SK-N-SH (cell line): ENCODE measurements at regions not wholly inside any gene's neighbourhood (a gene's known extent, or its start where the extent isn't known, plus 50 kb on each side); places are given as distances from the start of the nearest gene placed in this dataset.

Experiments
- JUND ChIP-seq: IDR thresholded peaks from 2 replicates; pipeline ENCODE4 v1.4.0; 2012
- MXI1 ChIP-seq: IDR thresholded peaks from 2 replicates; pipeline ENCODE4 v1.6.1; 2012; ENCODE audit warnings: mild to moderate bottlenecking, low read depth, low read length, improper control_type of control experiment
- RAD21 ChIP-seq: IDR thresholded peaks from 2 replicates; pipeline ENCODE4 v1.6.1; 2012; ENCODE audit warnings: mild to moderate bottlenecking, low read length
- TF ChIP-seq, protein P1 (sequence below): fragments of 200-600 bp; sonication (generic); IDR thresholded peaks from 2 replicates; pipeline ENCODE4 v1.6.1; 2017; ENCODE audit warnings: antibody characterized with exemption, mild to moderate bottlenecking, moderate library complexity
- TF ChIP-seq, protein P2 (sequence below): fragments of 150-350 bp; IDR thresholded peaks from 2 replicates; pipeline ENCODE4 v1.6.1; 2017; ENCODE audit warnings: antibody characterized with exemption, low read length, low read depth, borderline replicate concordance
- TF ChIP-seq, protein P3 (sequence below): IDR thresholded peaks from 2 replicates; pipeline ENCODE4 v1.6.1; 2012; ENCODE audit warnings: mild to moderate bottlenecking, low read depth, low read length, moderate library complexity

DNA sequence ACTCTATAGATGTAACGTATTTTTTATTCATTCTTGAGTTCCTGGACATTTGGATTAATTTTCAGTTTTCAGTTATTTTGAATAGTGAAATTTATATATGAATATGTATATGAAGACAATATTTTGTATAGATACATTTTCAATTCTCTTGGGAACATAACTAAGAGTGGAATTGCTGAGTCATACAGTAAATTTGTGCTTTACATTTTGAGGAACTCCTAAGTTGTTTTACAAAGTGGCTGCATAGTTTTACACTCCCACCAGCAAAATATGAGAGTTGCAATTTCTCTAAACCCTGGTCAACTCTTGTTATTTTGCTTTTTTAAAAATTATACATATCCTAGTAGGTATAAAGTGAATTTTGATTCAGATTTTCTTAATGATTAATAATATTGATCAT lies 1838.6 kb upstream of the SEL1L start:
- TF ChIP-seq, protein P1, sequence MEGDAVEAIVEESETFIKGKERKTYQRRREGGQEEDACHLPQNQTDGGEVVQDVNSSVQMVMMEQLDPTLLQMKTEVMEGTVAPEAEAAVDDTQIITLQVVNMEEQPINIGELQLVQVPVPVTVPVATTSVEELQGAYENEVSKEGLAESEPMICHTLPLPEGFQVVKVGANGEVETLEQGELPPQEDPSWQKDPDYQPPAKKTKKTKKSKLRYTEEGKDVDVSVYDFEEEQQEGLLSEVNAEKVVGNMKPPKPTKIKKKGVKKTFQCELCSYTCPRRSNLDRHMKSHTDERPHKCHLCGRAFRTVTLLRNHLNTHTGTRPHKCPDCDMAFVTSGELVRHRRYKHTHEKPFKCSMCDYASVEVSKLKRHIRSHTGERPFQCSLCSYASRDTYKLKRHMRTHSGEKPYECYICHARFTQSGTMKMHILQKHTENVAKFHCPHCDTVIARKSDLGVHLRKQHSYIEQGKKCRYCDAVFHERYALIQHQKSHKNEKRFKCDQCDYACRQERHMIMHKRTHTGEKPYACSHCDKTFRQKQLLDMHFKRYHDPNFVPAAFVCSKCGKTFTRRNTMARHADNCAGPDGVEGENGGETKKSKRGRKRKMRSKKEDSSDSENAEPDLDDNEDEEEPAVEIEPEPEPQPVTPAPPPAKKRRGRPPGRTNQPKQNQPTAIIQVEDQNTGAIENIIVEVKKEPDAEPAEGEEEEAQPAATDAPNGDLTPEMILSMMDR, result no peak
- TF ChIP-seq JUND, result no peak
- TF ChIP-seq, protein P2, sequence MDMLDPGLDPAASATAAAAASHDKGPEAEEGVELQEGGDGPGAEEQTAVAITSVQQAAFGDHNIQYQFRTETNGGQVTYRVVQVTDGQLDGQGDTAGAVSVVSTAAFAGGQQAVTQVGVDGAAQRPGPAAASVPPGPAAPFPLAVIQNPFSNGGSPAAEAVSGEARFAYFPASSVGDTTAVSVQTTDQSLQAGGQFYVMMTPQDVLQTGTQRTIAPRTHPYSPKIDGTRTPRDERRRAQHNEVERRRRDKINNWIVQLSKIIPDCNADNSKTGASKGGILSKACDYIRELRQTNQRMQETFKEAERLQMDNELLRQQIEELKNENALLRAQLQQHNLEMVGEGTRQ, result no peak
- no peak for TF ChIP-seq RAD21
- TF ChIP-seq, protein P3, sequence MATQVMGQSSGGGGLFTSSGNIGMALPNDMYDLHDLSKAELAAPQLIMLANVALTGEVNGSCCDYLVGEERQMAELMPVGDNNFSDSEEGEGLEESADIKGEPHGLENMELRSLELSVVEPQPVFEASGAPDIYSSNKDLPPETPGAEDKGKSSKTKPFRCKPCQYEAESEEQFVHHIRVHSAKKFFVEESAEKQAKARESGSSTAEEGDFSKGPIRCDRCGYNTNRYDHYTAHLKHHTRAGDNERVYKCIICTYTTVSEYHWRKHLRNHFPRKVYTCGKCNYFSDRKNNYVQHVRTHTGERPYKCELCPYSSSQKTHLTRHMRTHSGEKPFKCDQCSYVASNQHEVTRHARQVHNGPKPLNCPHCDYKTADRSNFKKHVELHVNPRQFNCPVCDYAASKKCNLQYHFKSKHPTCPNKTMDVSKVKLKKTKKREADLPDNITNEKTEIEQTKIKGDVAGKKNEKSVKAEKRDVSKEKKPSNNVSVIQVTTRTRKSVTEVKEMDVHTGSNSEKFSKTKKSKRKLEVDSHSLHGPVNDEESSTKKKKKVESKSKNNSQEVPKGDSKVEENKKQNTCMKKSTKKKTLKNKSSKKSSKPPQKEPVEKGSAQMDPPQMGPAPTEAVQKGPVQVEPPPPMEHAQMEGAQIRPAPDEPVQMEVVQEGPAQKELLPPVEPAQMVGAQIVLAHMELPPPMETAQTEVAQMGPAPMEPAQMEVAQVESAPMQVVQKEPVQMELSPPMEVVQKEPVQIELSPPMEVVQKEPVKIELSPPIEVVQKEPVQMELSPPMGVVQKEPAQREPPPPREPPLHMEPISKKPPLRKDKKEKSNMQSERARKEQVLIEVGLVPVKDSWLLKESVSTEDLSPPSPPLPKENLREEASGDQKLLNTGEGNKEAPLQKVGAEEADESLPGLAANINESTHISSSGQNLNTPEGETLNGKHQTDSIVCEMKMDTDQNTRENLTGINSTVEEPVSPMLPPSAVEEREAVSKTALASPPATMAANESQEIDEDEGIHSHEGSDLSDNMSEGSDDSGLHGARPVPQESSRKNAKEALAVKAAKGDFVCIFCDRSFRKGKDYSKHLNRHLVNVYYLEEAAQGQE, result no peak
- no peak for TF ChIP-seq MXI1
